Right lobe of liver (tissue), 4 donors: ENCODE measurements at regions not wholly inside any gene's neighbourhood (a gene's known extent, or its start where the extent isn't known, plus 50 kb on each side); places are given as distances from the start of the nearest gene placed in this dataset.

Source experiments
- CTCF ChIP-seq, 4 donors: fragments of 200-600 bp in 3 of 4; fragments of 450-650 bp in 1 of 4; IDR thresholded peaks; one replicate each; pipeline versions ENCODE4 v1.5.1 to v1.8.0; 2016 to 2022; ENCODE audit warnings: antibody characterized with exemption in 4 of 4, mild to moderate bottlenecking in 2 of 4
- POLR2A ChIP-seq: fragments of 450-650 bp; IDR thresholded peaks from one replicate; pipeline ENCODE4 v1.6.1; 2017; ENCODE audit warnings: antibody characterized with exemption, mild to moderate bottlenecking
- donor health status: DM: no; HTN: no; CAD: no.
- donor health status: DM: no; HTN: no; CAD: no.
- donor health status: DM: no; HTN: yes; CAD: no.

GRCh38 chr2:188726626-188727247, 247.4 kb upstream of the COL3A1 start:
- no peak for TF ChIP-seq CTCF (IDR thresholded peaks at IDR 0.05)
- no peak for TF ChIP-seq POLR2A
